ENCODE measurements at regions not wholly inside any gene's neighbourhood (a gene's known extent, or its start where the extent isn't known, plus 50 kb on each side); places are given as distances from the start of the nearest gene placed in this dataset.

DNA sequence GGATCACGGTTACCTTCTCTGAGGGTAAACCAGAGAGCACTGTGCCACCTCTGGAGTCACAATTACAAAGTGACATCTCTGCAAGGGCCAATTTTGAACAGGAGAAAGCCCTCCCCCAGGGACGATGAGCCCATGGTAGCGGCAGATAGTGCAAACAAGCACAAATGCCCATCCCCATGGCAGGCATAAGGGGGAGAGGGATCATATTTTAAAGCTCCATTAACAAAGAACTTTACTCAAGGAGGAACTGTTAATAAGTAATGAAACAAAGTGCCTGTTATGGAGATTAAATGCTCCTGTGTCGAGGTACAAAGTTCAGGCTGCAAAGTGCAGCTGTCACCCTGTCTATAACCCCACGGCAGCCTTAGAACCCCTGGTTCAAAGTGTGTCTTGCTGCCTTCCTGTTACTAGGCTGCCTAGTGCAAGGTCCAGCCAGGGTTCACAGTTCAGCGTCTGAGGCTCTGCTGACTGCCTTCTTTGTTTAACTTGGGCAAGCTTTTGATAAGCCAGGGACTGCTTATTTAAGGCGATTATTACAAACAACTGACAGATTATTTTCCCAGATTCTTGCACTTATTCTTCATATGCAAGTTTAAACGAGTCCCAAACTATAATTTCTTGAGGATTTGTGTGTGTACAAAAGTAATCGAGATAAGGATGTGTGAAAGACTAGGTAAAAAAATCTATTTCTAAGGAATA, 75.7 kb upstream of the NRIP1 start:
- TF ChIP-seq, protein P1, sequence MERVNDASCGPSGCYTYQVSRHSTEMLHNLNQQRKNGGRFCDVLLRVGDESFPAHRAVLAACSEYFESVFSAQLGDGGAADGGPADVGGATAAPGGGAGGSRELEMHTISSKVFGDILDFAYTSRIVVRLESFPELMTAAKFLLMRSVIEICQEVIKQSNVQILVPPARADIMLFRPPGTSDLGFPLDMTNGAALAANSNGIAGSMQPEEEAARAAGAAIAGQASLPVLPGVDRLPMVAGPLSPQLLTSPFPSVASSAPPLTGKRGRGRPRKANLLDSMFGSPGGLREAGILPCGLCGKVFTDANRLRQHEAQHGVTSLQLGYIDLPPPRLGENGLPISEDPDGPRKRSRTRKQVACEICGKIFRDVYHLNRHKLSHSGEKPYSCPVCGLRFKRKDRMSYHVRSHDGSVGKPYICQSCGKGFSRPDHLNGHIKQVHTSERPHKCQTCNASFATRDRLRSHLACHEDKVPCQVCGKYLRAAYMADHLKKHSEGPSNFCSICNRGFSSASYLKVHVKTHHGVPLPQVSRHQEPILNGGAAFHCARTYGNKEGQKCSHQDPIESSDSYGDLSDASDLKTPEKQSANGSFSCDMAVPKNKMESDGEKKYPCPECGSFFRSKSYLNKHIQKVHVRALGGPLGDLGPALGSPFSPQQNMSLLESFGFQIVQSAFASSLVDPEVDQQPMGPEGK (CRISPR knock-in tag; IDR thresholded peaks at IDR 0.05; ENCODE audit: borderline replicate concordance) = no peak
- TF ChIP-seq ISL1 (CRISPR knock-in tag; IDR thresholded peaks at IDR 0.05) (no peak), RARB (CRISPR knock-in tag; IDR thresholded peaks at IDR 0.05) (no peak), ARNTL (CRISPR knock-in tag; IDR thresholded peaks at IDR 0.05; ENCODE audit: borderline replicate concordance, low read depth) (no peak), OSR1 (CRISPR knock-in tag; IDR thresholded peaks at IDR 0.05) (no peak), ZNF70 (CRISPR knock-in tag; IDR thresholded peaks at IDR 0.05) (no peak), SNAI2 (CRISPR knock-in tag; IDR thresholded peaks at IDR 0.05) (no peak), ZNF8 (CRISPR knock-in tag; IDR thresholded peaks at IDR 0.05) (no peak), ZFP3 (CRISPR knock-in tag; IDR thresholded peaks at IDR 0.05) (no peak), BACH2 (CRISPR knock-in tag; IDR thresholded peaks at IDR 0.05; ENCODE audit: borderline replicate concordance) (no peak), ZC3H10 (CRISPR knock-in tag; IDR thresholded peaks at IDR 0.05) (no peak)
- TF ChIP-seq, protein P2, sequence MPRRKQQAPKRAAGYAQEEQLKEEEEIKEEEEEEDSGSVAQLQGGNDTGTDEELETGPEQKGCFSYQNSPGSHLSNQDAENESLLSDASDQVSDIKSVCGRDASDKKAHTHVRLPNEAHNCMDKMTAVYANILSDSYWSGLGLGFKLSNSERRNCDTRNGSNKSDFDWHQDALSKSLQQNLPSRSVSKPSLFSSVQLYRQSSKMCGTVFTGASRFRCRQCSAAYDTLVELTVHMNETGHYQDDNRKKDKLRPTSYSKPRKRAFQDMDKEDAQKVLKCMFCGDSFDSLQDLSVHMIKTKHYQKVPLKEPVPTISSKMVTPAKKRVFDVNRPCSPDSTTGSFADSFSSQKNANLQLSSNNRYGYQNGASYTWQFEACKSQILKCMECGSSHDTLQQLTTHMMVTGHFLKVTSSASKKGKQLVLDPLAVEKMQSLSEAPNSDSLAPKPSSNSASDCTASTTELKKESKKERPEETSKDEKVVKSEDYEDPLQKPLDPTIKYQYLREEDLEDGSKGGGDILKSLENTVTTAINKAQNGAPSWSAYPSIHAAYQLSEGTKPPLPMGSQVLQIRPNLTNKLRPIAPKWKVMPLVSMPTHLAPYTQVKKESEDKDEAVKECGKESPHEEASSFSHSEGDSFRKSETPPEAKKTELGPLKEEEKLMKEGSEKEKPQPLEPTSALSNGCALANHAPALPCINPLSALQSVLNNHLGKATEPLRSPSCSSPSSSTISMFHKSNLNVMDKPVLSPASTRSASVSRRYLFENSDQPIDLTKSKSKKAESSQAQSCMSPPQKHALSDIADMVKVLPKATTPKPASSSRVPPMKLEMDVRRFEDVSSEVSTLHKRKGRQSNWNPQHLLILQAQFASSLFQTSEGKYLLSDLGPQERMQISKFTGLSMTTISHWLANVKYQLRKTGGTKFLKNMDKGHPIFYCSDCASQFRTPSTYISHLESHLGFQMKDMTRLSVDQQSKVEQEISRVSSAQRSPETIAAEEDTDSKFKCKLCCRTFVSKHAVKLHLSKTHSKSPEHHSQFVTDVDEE (CRISPR knock-in tag; IDR thresholded peaks at IDR 0.05) = no peak
- TF ChIP-seq, protein P3, sequence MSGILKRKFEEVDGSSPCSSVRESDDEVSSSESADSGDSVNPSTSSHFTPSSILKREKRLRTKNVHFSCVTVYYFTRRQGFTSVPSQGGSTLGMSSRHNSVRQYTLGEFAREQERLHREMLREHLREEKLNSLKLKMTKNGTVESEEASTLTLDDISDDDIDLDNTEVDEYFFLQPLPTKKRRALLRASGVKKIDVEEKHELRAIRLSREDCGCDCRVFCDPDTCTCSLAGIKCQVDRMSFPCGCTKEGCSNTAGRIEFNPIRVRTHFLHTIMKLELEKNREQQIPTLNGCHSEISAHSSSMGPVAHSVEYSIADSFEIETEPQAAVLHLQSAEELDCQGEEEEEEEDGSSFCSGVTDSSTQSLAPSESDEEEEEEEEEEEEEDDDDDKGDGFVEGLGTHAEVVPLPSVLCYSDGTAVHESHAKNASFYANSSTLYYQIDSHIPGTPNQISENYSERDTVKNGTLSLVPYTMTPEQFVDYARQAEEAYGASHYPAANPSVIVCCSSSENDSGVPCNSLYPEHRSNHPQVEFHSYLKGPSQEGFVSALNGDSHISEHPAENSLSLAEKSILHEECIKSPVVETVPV (CRISPR knock-in tag; IDR thresholded peaks at IDR 0.05) = no peak

All from SK-N-SH treated with all-trans-retinoic acid at 6 μM for 48 hours (cell line).